NCI-H128 (cell line): ENCODE measurements at regions not wholly inside any gene's neighbourhood (a gene's known extent, or its start where the extent isn't known, plus 50 kb on each side); places are given as distances from the start of the nearest gene placed in this dataset.
"Not testable (repeated sequence)": the region's sequence is repeated elsewhere in the genome, so short reads cannot be mapped to it uniquely, and the experiment has no call there.

Experiments used
- DNase-seq: peaks from one replicate; lab custom pipeline; 2025; ENCODE audit not compliant: unreplicated experiment; lab: John Stamatoyannopoulos, UW

DNA sequence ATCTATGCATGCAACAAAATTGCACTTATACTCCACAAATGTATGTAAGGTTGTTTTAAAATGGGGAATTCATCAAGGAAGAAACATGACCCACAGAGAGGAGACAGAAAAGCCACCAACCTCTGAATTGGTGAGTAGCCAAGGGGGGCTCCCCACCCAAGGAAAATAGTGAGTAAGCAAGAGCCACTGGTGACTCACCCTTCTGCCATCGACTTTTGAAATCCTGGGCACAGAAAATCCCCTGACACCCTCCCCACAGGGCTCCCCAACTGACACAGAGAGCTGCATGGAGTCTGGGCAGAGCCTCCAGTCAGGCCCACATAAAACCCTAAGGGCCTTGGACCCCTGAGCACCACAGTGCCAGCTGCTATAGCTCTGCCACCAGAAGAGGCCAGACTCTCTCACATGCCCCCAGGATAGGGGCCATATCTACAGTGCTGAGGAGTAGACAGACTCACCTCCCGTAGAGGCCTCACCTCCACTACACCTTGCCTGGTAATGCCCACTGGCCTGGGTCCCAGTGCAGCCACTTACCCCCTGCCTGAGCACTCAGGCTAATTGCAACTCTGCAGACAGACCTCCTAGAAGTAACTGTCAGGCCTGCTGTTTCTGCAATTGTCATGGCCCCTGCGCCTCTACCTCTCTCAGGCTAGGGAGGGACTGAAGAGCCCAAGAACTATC is 244.7 kb upstream of the WSB1 start:
- no peak for DNase-seq

GRCh38 chr17:27065588-27065987 is 228.3 kb upstream of the WSB1 start:
- DNase-seq: no peak

DNA sequence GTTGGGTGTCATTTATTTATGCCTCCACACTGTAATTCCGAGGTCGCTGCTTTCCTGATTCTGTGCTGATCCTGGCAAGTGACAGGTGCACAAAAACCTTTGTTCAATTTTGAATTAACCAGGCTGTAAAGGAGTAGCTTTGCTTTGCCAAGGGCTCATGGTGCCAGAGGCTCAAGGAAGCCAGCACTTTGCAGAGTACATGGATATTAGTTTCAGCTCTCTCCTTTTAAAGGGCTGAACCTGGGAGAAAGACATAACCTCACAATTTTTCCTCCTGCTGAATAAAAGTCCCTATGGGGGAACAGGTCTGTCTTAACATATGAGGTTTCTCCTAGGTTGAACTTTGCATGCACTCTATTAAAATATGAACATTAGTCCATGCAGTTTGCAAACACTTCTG is 227.6 kb upstream of the WSB1 start:
- no peak for DNase-seq

GRCh38 chr17:27069842-27070508 is 223.9 kb upstream of the WSB1 start:
- no peak for DNase-seq

GRCh38 chr17:27070836-27071235 is 223.1 kb upstream of the WSB1 start:
- DNase-seq: no peak

DNA sequence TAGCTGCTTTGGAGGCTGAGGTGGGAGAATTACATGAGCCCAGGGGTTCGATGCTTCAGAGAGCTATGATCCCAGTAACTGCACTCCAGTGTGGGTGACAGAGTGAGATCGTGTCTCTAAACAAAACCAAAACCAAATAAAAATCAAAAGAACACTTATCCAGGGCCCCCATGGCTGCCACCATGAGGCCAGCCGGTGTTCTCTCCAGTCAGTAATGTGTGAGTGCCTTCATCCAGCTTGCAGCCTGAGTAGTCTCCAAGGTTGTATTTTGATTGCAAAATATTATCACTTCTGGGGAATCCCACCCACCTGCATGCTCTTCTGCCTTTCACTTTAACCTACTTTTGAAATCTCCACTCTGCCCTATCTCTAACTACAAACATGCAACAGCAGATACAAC is 221.0 kb upstream of the WSB1 start:
- no peak for DNase-seq

GRCh38 chr17:27076814-27077213 is 217.1 kb upstream of the WSB1 start:
- no peak for DNase-seq

- DNase-seq: no peak
Observed at GRCh38 chr17:27078296-27078695, 215.6 kb upstream of the WSB1 start.

DNA sequence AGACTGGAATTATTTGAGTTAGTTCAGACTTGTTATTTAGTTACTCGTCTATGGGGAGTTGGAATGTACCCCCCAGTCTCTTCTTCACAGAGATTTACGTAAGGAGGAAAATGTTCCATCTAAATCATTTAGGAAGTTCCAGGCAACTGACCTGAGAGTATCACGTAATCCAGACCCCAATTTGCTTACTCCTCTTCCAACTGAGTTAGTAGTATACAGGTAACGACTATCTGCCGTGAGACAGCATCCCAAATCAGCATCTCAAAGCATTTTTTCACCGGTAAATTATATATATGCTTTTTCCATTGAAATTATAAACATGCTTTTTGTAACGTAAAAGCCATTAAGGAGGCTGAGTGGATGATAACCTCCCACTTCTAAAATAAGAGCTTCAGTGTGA is 214.3 kb upstream of the WSB1 start:
- no peak for DNase-seq

DNA sequence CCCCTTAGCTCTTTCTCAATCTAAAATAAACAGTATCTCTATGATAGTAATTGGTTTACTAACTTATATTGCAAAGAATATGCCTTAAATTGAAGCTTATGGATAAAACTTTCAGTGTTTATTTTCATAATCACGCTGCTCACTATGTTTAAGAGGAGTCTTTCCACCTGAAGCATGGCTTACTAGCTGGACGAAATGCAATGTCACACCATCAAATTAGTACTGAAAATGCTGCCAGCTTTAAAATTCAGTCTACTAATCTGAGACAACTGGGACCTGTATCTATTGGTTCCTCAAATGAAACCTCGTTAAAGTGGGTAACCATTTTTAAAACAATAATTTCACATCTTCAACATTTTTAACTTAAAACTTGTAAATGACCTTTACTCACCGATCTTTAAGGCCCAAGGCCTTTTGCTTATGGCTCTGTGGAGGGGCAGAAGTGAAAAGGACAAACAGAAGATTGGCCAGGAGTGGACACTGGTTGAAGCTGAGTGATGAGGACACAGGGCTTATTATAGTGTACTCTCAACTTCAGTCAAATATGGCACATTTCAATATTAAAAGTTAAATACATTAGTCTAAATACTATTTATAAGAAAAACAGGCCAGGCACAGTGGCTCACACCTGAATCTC is 212.8 kb upstream of the WSB1 start:
- DNase-seq: no peak

GRCh38 chr17:27082023-27082774 is 211.7 kb upstream of the WSB1 start:
- no peak for DNase-seq

GRCh38 chr17:27082775-27083154 is 211.1 kb upstream of the WSB1 start:
- DNase-seq: no peak

DNA sequence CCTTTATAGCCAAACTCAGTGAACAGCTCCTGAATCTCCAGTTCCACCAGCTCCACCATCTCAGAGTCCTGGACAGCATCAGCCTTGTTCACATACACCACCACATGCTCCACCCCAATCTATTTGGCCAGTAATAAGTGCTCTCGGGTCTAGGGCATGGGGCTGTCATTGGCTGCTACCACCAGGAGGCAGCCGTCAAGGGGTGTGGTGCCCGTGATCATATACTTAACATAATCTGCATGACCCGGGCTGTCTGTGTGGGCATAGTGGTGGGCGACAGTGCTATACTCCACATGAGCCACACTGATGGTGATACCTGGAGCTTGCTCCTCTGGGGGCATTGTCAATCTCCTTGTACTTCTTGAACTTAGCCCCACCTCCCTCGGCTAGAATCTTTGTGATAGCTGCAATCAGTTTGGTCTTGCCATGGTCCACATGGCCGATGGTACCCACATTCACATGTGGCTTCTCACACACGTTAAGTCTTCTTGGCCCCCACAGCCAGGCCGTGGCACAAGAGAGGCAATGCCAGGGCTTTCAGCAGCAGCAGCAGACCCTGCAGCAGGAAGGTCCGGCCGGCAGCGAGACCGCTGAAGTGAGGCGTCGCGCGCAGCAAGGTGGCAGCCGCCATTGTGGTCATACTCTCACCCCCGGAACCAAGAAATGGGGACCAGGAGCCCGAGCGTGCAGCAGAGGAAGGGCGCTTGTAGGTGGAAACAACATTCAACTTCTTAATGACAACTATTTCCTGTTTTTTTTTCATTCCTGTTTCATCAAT is 210.3 kb upstream of the WSB1 start:
- no peak for DNase-seq

DNA sequence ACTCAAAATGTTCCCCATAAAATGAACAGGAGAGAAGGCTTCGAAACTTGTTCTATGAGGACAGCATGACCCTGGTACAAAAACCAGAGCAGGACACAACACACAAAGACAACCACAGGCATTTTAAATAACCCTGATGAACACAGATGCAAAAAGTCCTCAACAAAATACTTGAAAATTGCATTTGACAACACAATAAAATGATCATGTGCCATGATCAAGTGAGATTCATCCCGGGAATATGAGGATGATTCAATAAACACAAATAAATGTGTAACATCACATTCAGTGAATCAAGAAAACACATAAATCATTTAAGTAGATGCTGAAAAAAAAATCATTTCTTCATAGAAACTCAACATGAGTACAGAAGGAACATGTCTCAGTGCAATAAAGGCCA is 208.4 kb upstream of the WSB1 start:
- DNase-seq: no peak

- DNase-seq: no peak
Observed at GRCh38 chr17:27086526-27086925, 207.4 kb upstream of the WSB1 start.

DNA sequence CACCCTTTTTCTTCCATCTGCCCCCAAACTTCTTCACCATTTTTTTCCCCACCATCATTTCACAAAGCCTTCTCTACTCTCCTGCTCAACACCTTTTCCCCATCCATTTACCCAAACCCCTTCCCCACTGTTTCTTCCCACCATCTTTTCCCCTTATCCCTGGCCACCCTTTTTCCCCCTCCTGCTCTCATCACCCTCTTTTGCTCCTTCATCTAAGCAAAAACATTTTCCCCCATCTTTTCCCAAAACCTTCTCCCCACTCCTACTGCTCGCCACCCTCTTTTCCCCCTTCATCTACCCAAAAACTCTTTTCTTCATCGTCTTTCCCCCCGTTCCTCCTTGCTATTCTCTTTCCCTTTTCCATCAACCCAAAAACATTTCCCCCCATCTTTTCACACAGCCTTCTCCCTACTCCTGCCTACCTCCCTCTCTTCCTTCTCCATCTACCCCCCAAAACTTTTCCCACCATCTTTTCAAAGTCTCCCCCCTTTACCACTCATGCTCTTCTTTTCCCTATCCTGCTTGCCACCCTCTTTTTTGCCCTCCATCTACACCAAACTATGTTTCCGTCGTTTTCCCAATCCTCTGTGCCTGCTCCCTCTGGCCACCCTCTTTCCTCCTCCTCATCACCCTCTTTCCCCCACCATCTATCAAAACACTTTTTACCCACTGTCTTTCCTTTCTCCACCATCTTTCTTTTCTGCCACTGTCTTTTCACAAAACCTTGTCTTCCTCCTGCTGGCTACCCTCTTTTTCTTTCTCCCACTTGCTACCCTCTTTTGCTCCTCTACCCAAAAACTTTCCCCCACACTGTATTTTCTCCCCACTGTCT is 205.8 kb upstream of the WSB1 start:
- no peak for DNase-seq

- no peak for DNase-seq
Observed at GRCh38 chr17:27088767-27089078, 205.2 kb upstream of the WSB1 start.

DNA sequence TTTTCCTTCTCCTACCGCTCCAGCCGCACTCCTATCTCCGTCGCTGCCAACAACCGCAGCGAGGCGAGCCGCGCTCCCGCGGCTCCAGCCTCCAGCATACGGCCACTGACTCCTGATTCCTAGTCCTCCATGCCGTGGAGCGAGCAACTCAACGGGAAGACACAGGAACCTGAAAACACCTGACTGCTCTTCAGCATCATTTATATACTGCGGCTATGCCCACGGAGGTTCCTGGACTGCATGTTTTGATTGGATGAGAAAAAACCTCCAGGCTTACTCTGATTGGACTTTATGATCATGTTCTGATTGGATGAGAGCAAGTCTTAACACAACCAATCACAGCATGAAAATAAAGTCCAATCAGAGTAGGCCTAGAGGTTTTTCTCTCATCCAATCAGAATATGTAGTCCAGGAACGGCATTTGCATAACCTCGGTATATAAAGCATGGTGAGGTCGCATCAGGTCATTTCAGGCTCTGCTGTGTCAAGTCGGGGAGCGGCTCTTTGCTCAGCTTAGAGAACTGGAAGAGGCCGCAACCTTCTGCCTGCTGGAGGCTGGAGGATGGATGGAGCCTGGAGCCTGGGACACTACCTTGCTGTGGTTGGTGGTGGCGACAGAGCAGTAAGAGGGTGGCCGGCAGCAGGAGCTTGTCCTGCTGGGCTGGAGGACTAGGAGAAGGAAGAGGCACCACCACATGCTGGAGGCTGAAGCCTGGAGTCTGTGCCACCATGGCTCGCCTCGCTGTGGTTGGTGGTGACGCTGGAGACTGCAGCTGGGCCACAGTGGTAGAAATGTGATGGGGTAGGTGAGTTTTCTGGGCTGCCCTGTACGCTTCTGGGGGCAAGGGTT is 204.6 kb upstream of the WSB1 start:
- DNase-seq: not testable (repeated sequence)

- no peak for DNase-seq
Observed at GRCh38 chr17:27089929-27090247, 204.0 kb upstream of the WSB1 start.
